ENCODE measurements at regions not wholly inside any gene's neighbourhood (a gene's known extent, or its start where the extent isn't known, plus 50 kb on each side); places are given as distances from the start of the nearest gene placed in this dataset.

DNA sequence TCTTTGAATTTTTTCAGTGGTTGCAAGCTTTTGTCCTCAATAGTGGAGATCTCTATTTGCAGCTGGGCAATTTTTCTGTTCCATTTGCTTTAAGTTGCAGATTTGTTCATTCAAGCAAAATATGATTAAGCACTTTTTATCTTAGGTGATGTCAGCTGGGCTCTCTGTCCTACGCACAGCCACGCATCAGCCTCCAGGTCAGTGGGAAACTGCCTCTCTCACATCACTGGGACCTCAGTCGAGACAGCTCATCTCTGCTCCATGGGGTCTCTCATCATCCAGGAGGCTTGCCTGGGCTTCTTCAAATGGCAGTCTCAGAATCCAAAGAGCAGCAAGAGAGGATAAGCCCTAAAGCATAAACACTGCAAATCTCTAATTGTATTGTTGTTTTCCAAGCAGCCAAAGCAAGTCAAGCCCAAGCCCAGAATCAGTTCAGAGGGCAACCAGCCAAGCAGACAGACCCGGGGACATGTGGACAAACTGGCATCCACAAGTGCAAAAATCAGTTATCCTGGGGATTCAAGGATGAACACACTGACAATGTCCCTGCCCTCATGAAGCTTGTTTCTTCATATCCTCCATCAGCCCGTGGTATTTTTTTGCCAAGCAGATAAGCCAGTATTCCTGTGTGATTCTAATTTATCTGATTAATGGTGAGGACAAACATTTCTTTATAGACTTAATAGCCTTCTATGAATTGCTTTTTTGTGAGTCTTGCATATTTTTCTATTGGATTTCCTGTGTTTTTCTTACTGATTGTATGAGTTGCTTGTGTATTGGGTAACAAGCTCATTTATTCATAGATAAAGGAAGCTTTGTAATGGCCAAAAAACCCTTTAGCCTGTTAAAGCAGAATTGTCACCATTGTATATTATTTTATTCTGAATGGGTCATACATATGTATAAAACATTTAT, 262.5 kb downstream of the GXYLT1 start:
- DNase-seq, result no peak

- DNase-seq, result no peak
Measured at GRCh38 chr12:41869432-41869831, 275.2 kb downstream of the GXYLT1 start.

DNA sequence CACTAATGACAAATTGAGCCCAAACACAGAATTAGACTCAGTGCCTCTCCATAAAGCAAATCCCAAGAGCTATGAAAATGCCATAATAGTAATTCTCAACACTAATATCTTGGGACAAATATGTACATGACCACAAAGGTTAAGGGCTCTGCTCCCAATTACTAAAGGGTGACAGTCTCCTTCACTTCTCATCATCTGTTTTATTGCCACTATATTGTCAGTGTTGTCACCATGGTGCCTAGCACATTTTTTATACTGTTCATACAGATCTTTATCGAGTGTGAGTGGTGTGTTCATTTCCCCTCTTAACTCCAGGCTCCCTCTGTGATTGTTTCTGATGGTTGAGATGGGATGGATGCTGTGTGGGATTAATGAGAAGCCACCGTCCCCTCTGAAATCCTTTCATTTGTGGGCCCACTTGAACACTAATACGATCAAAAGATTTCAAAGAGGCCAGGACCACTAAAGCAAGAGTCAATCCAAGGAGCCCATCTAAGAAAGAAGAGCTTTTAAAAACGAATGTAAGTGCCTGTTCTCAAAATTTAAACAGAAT, 277.7 kb downstream of the GXYLT1 start:
- no peak for DNase-seq

DNA sequence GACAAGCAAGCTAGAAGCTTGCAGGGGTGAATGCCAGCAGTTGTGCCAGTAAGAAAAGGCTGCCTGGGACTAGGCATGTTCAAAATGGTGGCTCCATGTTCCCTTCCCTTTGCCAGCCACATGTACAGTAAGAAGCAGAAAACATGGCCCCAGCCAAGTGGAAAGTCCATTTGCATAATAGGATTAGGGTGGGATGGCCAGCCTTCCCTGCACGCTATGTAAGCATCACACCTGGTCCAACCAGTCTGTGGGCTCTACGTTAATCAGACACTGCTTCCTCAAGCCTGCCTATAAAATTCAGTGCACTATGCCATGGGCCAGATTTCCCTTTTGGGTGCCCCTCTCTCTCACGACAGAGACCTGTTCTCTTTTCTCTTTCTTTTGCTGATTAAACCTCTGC, 288.4 kb downstream of the GXYLT1 start:
- no peak for DNase-seq

- no peak for DNase-seq
Measured at GRCh38 chr12:41850046-41850445, 294.6 kb downstream of the GXYLT1 start.

DNA sequence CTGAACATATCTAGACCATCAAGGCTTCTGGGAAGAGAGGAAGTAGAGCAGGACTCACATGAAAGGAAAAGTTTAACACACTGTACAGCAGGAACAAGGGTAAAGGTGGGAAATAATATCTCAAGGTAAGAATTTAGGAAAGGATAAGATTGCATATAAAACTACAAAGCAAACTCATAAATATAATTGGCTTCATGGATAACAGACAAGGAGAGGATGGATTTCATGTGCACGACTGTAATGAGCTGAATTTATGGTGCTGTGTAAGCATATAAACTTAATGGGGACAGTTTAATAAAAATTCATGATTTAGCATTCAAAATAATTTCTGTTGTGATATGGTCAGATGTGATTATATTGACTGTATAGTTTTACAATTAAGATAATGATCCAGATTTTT, 298.0 kb downstream of the GXYLT1 start:
- DNase-seq, result no peak

- no peak for DNase-seq
Measured at GRCh38 chr12:41836416-41836815, 308.3 kb downstream of the GXYLT1 start.

DNA sequence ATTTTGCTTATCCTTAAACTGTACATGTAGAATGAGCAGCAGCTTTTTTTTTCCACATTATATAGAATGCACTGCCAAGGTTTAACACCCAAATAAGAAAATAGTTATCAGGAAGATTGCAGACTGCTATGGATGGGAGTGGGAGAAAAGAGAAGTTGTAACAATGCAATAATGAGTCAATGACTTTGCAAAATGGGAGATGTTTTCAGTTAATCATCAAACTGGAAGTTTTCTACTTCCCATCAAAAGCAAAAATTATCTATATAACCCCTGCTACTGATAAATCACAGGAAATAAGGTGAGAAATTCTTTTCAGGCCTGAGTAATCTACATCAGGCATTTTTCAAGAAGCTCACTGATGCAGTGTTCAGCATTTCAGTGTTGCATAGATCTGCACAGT, 309.1 kb downstream of the GXYLT1 start:
- no peak for DNase-seq

DNA sequence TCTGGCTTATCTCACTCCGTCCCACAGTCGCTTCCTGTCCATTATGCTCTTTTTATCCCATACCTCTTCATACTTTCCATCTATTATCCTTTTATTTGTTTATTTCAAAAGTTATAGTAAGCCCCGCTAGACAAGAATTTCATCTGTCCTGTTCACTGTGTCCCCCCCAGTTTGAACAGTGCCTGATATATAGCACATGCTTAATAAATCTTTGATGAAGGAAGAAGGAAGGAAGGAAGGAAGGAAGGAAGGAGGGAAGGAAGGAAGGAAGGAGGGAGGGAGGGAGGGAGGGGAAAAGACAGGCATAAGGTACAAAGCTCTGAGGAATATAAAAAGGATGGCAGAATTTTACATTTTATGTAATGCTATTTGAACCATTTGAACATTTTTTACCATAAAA, 324.7 kb downstream of the GXYLT1 start:
- DNase-seq, result no peak

DNA sequence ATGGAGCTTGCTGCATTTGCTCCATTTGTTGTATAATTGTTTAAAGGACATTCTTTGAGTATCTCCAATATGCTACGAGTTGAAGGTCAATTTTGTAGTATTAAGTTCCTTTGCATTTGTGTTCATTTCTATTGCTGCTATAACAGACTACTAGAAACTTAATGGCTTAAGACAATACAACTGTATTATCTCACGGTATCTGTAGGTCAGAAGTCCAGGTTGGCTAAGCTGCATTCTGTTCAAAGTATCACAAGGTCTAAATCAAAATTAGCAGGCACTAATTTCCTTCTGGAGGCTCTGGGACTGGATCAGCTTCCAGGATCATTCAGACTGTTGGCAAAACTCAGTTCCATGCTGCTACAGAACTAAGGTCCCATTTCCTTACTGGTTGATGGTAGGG, 340.6 kb downstream of the GXYLT1 start:
- DNase-seq, result no peak

GRCh38 chr12:41802803-41803202, 341.9 kb downstream of the GXYLT1 start:
- no peak for DNase-seq

DNA sequence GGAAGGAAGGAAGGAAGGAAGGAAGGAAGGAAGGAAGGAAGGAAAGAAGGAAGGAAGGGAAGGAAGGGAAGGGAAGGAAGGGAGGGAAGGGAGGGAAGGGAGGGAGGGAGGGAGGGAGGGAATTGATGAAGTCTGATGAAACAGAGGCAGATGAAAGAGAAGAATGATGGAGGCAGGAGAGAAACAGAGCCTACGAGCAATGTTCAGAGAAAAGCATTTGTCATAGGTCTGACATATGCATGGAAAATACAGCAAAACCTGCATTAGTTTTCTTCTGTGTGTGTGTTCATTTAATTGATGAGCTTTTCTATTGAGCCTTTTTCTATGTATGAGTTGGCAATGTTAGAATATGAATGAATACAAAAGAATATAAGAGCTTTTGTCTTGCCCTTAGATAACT, 343.4 kb downstream of the GXYLT1 start:
- no peak for DNase-seq

GRCh38 chr12:41799671-41800070, 345.0 kb downstream of the GXYLT1 start:
- DNase-seq, result no peak

GRCh38 chr12:41795910-41796309, 348.8 kb downstream of the GXYLT1 start:
- no peak for DNase-seq

- DNase-seq, result no peak
Measured at GRCh38 chr12:41795051-41795600, 349.5 kb downstream of the GXYLT1 start.

GRCh38 chr12:41794336-41794735, 350.3 kb downstream of the GXYLT1 start:
- DNase-seq, result no peak

DNA sequence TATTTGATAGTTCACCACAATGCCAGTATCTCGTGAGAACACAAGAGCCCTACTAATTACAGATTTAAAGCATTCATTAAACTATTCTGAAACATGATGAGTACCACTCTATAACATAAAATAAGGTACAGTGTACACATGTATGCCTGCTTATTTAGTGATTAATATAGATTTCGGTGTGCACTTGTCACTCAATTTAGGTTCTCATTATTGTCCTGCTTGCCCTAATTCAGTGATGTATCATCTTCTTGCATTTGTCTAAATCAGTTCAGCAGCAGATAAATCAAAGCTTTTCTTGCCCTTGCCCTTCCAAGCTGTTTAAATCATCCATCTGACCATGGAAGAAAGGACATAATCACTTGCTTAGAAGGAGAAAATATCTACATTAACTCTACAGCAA, 359.7 kb downstream of the GXYLT1 start:
- DNase-seq, result no peak

DNA sequence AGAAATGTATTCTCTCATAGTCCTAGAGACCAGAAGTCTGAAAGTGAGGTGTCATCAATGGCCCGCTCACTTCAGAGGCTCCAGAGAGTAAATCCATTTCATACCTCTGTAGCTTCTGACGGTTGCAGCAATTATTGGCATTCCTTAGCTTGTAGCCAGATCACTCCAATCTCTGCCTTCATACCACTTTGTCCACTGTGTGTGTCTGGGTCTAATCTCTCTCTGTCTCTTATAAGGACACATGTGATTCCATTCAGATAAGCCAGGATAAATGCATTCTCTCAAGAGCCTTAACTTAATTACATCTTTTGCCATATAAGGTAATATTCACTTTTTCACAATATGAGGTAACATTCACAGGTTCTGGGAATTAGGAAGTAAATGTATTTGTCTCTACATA, 365.7 kb downstream of the GXYLT1 start:
- no peak for DNase-seq

DNA sequence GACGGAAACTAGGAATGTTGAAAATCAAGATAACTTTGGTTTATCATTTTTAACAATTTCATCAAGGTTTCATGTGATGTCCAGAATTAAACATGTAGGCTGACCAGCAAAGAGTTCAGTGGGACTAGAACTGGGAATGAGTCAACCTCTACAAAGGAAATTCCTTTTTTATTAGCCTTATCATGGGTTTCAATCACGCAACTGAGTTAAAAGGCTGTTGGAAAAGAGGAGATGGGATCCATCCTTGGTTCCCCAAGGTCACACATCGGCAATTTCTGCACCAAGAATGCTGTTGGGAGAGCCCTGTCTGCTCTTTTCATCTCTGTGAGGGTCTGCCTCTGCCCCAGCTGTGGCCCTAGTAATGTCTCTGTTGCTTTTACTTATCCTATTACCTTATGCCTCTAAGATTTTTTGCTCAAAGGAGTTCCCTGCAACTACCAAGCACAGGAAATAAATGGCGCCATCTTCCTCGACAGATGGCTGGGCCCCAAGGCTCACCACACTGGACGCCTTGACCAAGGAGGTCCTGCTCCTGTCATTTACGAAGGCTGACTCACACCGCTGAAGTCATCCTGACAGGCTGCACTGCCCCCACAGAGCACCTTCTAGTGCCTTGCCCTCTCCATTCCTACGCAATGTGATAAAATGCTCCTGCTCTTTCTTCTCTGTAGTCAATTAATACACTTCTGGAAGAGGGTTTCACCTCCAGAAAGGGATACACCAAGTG, 367.4 kb downstream of the GXYLT1 start:
- no peak for DNase-seq

- no peak for DNase-seq
Measured at GRCh38 chr12:41772478-41772877, 372.2 kb downstream of the GXYLT1 start.

GRCh38 chr12:41769810-41770209, 374.9 kb downstream of the GXYLT1 start:
- DNase-seq, result no peak

DNA sequence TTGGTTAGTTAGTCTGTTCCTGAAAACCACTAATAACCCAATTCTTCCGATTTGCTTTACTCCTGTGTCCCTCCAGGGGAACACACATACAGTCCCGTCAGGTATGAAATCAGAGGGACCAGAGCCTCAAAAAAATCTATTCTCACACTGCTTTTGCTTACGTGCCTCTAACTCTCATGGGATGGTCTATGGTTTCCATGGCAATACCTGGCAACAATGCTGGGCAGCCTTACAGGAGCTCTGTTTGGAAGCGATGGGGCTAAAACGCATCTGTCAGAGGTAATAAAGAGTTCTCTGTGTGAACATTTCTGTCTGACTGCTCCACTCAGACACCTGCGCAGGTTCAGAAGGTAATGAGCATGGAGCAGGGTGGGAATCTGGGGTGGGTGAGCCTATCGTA, 376.2 kb downstream of the GXYLT1 start:
- no peak for DNase-seq

DNA sequence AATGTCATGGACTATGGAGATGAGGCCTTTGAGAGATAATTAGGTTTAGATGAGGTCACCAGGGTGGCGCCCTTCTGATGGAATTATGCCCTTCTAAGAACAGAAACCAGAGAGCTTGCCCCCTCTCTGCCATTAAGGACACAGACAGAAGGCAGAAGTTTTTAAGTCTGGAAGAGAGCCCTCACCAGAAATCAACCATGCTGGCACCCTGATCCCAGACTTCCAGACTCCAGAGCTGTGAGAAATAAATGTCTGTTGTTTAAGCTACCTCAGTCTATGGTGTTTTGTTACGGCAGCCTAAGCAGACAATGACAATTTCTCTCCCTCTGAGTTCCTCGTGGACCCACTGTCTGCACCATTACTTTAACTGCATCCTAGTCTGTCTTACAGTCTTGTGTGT, 382.0 kb downstream of the GXYLT1 start:
- DNase-seq, result no peak

GRCh38 chr12:41745593-41745992, 399.1 kb downstream of the GXYLT1 start:
- no peak for DNase-seq
